ENCODE measurements at regions not wholly inside any gene's neighbourhood (a gene's known extent, or its start where the extent isn't known, plus 50 kb on each side); places are given as distances from the start of the nearest gene placed in this dataset.

GRCh38 chr4:95599777-95600400, 51.1 kb upstream of the UNC5C start:
- no peaks in the 10 kb centered on the region for H3K36me3 ChIP-seq (ENCODE audit: control insufficient read depth in 2 of 2, insufficient read depth in 2 of 2, low read length in 1 of 2)
- ATAC-seq (peak; percentile 97), DNase-seq (ENCODE audit: low read depth, low spot score) (peak; percentile 13), FAIRE-seq (peak; percentile 61)
- H3K4me3 ChIP-seq: no peak overlapping the region
- no peak overlapping the region for H3K9ac ChIP-seq (ENCODE audit: control insufficient read depth, insufficient read depth, low read length)
- H3K9me3 ChIP-seq (replicated peaks; ENCODE audit: control insufficient read depth, insufficient read depth, low read length): no peaks in the 10 kb centered on the region
- H3K27me3 ChIP-seq (replicated peaks in 1 of 2; ENCODE audit: control insufficient read depth in 2 of 2, insufficient read depth in 2 of 2, low read length in 1 of 2): no peaks in the 10 kb centered on the region
- no peaks in the 10 kb centered on the region; the same call in 1 of the 2 replicates for H3K4me1 ChIP-seq (ENCODE audit: control insufficient read depth, insufficient read depth, low read length)
- no peaks in the 10 kb centered on the region for H4K20me1 ChIP-seq (ENCODE audit: control insufficient read depth, insufficient read depth)
- in situ Hi-C loops (cut with MboI) (no loop called here), intact Hi-C loops (cut with micrococcal nuclease; ENCODE audit: unreplicated experiment) (loop anchor here (2.0 kb wide), 1 partner anchor 49 kb away; no protein-coding TSS in a partner anchor)
- no peak overlapping the region for H3K27ac ChIP-seq (ENCODE audit: control insufficient read depth, insufficient read depth)
- ChIA-PET CTCF (no interaction called here), POLR2A (interaction anchor here (1.7 kb wide), 1 partner anchor 55 kb away, joined by 3 read pairs; no protein-coding TSS in a partner anchor), SMC1A (ENCODE audit: uncharacterized antibody, unreplicated experiment) (interaction anchor here (0.9 to 1.5 kb wide), 6 partner anchors 23 to 78 kb away, joined by 3 to 5 read pairs (median 4); no protein-coding TSS in a partner anchor), RAD21 (ENCODE audit: unreplicated experiment) (interaction anchor here (1.1 to 1.5 kb wide), 3 partner anchors 50 to 56 kb away, joined by 3 to 4 read pairs (median 3); no protein-coding TSS in a partner anchor)
- H3K79me2 ChIP-seq (ENCODE audit: control insufficient read depth, insufficient read depth, low read length): no peaks in the 10 kb centered on the region
- no peak overlapping the region for H3K4me2 ChIP-seq (ENCODE audit: control insufficient read depth, insufficient read depth)
- no peak overlapping the region for H2AFZ ChIP-seq (ENCODE audit: control insufficient read depth, low read depth, low read length)
- BruUV-seq (replicated peaks): no TSS peak
- 28% methylated on average over 7 of the region's 7 CpGs for WGBS (ENCODE audit: insufficient coverage, insufficient replicate concordance, low lambda C conversion rate, missing lambda C conversion rate)
- TF ChIP-seq MTA3 (IDR thresholded peaks at IDR 0.05; ENCODE audit: borderline replicate concordance, low read length) (no peak), RCOR1 (conservative IDR thresholded peaks at IDR 0.05; ENCODE audit: low read depth, low read length) (no peak), MEF2B (IDR thresholded peaks at IDR 0.05; ENCODE audit: partially characterized antibody, poor library complexity, severe bottlenecking) (no peak), NFYB (IDR thresholded peaks at IDR 0.05; ENCODE audit: insufficient read depth, low read depth, low read length) (no peak), ZBTB33 (IDR thresholded peaks at IDR 0.05) (no peak), SMARCA5 (IDR thresholded peaks at IDR 0.05) (no peak), IKZF1 (conservative IDR thresholded peaks at IDR 0.05) (0 out of 2 replicates have a peak, but pooled peaks have one; percentile 15), NBN (IDR thresholded peaks at IDR 0.05) (no peak), NKRF (conservative IDR thresholded peaks at IDR 0.05) (no peak), YBX1 (IDR thresholded peaks at IDR 0.05) (no peak), CREB1 (IDR thresholded peaks at IDR 0.05; ENCODE audit: low read depth) (no peak), TAF1 (IDR thresholded peaks at IDR 0.05; ENCODE audit: borderline replicate concordance, low read depth, low read length) (no peak), POLR2A (IDR thresholded peaks at IDR 0.05; ENCODE audit: low read depth, low read length) (no peak), FOXK2 (IDR thresholded peaks at IDR 0.05) (no peak), SPI1 (IDR thresholded peaks at IDR 0.05; ENCODE audit: borderline replicate concordance, insufficient read depth, low read depth, low read length) (no peak), USF1 (IDR thresholded peaks at IDR 0.05; ENCODE audit: borderline replicate concordance, extremely low read length, insufficient read depth, low read depth, low read length) (no peak), SMAD5 (IDR thresholded peaks at IDR 0.05; ENCODE audit: low read depth) (no peak), PML (IDR thresholded peaks at IDR 0.05; ENCODE audit: low read length) (no peak), IKZF2 (IDR thresholded peaks at IDR 0.05) (peak; percentile 48 to 72; a peak in 3 of 4 replicates), ESRRA (IDR thresholded peaks at IDR 0.05; ENCODE audit: low read length) (no peak), HDGF (IDR thresholded peaks at IDR 0.05) (no peak), STAT3 (IDR thresholded peaks at IDR 0.05; ENCODE audit: low read depth, low read length) (no peak)

Measured in GM12878 (cell line).